GM21390 (cell line): ENCODE measurements at regions not wholly inside any gene's neighbourhood (a gene's known extent, or its start where the extent isn't known, plus 50 kb on each side); places are given as distances from the start of the nearest gene placed in this dataset.
"Not testable (repeated sequence)": the region's sequence is repeated elsewhere in the genome, so short reads cannot be mapped to it uniquely, and the experiment has no call there.

Experiments
- ATAC-seq: cut with Tn5 transposase; IDR thresholded peaks from one replicate; pipeline ENCODE4 v1.9.1; 2021; ENCODE audit not compliant: unreplicated experiment

GRCh38 chr6:14290041-14290771 is 172.6 kb downstream of the CD83 start:
- no peak for ATAC-seq

DNA sequence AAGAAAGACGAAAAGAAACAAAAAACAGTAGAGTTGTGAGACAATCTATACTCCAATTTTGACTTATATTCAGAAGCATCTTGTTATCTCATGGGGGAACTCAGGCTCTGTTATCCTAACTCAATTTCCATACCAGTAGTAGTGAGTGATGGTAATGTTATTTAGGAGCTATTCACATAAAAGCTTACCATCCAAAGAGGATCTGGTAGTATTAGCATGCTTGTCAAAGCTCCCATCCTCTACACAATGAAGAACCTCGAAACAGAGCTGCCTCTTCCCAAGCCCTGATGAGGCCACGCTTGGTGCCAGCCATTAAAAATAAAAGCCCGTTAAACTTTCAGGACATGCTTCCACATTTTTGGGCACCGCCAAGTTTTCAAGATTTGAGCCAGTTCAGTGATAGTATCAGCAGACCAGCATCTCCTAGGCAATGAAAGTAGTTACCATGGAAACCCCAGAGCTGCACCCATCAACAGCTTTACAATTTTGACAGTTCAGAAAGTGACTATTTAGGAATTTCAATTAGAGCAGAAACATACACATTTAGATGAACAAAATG is 173.3 kb downstream of the CD83 start:
- no peak for ATAC-seq

DNA sequence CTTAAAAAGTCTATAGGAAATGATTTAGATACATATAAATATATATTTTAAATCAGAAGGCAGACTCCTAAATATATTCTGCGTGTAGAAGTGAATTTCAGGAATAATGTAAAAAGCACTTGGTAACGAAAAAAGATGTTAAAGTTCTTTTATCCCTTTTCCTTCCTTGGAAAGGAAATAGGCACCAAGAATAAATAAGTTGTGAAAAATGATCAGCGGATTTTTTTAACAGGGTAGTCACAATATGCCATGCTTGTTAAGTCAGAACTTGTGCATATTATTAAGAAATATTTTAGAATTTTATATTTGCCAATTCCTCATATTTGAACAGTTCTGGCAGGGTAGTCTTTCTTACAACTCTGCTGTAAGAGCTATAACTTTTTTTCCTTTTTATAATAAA is 173.8 kb downstream of the CD83 start:
- no peak for ATAC-seq

- no peak for ATAC-seq
Measured at GRCh38 chr6:14292119-14292518, 174.5 kb downstream of the CD83 start.

DNA sequence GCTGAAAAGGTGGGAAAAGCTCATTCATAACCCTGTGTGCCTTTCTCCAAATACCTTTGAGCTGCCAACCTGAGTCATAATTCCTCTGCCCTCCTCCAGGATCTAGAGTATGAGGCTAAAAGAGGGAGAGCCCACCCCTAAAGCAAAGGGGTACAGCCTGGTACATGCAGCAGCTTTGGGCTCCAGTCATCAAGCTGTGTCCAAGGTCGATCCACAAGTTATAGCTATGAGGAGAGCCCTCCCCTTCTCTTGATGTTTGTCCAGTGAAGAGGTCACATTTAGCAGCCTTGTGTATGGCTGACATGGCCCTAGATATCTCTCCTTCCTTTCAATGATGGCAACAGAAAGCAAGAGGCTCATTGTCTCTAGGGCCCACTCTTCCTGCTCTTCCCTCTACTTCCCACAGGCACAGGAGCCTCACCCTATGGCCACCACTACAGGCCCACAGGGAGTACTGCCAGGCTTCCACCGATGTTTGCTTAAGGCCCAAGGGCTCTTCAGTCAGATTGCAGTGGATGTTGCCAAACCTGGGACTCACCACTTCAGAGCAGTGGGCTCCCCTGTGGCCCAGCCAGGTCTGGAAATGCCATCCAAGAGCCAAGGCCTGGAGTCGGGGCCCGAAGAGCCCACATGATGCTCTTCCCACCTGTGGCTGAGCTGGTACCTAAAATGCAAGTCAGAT is 176.8 kb downstream of the CD83 start:
- ATAC-seq = no peak

DNA sequence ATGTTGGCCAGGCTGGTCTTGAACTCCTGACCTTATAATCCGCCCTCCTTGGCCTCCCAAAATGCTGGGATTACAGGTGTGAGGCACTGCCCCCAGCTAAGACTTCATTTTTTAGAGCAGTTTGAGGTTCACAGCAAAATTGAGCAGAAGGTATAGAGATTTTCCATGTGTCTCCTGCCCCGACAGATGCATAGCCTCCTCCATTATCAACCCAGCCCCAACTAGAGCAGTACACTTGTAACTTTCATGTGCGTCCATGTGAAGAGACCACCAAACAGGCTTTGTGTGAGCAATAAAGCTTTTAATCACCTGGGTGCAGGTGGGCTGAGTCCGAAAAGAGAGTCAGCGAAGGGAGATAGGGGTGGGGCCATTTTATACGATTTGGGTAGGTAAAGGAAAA is 179.1 kb downstream of the CD83 start:
- ATAC-seq = not testable (repeated sequence)

DNA sequence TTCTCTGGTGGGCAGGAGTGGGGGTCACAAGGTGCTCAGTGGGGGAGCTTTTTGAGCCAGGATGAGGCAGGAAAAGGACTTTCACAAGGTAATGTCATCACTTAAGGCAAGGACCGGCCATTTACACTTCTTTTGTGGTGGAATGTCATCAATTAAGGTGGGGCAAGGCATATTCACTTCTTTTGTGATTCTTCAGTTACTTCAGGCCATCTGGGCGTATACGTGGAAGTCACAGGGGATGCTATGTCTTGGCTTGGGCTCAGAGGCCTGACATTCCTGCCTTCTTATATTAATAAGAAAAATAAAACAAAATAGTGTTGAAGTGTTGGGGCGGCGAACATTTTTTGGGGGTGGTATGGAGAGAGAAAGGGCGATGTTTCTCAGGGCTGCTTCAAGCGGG is 179.5 kb downstream of the CD83 start:
- not testable (repeated sequence) for ATAC-seq

DNA sequence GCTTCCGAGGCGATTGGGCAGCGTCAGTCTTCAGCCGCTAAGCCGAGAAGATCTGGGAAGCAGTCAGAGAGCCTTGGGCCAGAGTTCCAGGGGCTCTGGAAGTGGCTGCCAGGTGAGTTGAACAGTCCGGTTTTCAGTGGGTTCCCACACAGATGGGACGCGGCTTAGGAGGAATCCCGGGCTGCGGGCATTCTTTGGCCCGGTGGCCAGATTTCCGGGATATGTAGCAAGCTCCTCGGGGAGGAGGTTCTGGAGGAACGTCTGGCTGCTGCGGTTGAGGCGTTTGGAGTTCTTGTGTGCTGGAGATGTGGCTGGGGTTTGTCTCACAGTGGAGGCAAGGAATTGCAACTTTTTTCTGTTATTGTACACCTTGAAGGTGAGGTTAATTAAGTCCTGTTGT is 182.6 kb downstream of the CD83 start:
- not testable (repeated sequence) for ATAC-seq

DNA sequence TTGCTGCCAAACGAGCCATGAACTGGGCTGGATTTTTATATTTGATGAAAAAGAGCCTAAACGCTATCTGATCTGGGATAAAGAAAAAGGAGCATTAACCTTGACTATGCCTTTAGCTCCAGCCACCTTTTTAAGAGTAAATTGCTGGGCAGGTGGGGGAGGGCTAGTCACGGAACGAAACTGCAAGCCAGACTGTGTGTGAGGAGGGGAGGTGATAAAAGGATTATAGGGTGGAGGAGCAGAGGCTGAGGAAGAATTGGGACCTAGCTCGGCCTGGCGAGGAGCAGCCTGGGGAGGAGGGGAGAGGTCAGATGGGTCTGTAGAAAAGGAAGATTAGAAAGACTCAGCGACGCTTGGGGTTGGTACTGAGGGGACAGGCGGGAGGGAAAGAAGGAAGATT is 183.1 kb downstream of the CD83 start:
- not testable (repeated sequence) for ATAC-seq

GRCh38 chr6:14301477-14301876 is 183.9 kb downstream of the CD83 start:
- not testable (repeated sequence) for ATAC-seq

- no peak for ATAC-seq
Measured at GRCh38 chr6:14305131-14305530, 187.6 kb downstream of the CD83 start.

DNA sequence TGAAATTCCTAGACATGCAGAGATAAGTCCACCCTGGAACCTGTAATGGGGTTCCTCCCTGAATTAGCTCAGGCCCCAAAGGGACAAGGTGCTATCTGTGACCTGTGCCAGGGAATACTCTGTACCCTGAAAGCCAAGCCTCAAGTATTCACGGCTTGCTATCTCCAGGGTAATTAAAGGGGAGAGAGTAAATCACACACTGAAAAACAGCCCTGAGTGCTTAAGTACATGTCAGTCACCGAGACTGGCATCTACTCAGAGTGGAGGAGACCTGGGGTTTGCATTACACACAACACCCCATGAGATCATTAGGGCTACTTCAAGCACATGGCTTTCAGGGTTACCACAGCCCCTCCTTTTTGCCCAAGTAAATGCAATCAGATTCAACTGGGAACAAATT is 188.1 kb downstream of the CD83 start:
- no peak for ATAC-seq

DNA sequence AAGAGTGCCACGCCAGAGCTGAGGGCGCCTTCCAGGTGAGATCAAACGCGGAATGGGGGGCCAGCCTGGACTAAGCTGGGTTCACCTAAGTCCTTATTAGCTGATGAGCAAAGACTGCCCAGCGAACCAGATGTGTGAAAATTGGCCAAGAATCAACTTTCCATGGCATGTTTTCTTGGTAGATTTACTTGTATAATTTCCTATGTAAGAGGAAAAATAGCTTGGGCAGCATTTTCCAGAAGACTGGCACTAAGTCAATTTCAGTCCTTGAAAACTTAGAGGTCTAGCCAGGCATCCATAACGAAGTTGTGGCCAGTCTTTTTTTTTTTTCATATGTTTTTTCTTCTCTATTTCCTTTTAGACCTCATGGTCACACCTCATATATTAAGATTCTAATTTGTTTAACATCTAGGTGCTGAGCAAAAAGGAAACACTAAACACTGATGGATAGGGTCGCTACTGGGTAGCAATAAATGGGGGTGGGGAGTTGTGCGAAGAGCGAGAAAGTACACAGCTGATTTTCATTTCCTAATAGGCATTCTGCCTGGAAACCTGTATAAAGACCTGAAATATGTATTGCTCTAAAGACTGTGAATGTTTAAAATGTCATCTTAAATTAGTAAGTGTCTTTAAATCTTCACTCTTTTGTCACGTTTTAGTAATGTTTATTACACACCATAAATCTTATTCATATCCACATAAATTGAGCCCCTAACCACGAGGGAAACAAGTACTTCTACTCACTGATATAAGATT is 188.8 kb downstream of the CD83 start:
- ATAC-seq = no peak

- ATAC-seq = no peak
Measured at GRCh38 chr6:14309516-14309915, 191.9 kb downstream of the CD83 start.

DNA sequence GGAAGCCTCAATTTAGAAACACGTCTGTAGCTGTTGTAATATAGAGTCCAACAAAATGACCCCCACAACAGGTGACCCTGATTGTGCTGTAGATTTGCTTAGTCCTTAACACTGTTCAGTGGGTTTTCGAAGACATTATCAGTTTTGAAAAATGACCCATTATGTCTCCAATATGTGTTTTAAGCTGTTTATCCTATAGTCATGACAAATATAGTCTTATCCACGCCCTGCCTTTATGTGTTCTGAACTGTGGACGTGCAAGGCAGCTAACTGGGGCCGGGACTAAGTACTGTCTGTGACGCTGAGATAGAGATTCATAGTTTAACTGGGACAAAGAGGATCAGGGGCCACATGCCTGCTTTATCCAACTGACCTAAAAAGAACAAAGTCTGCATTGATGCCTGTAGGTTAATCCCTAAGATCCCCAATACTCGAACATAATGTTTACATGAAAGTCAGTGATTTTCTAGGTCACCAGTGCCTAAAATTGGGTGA is 192.4 kb downstream of the CD83 start:
- ATAC-seq = no peak

GRCh38 chr6:14310960-14311359 is 193.4 kb downstream of the CD83 start:
- ATAC-seq = no peak

- no peak for ATAC-seq
Measured at GRCh38 chr6:14312587-14312986, 195.0 kb downstream of the CD83 start.

- ATAC-seq = no peak
Measured at GRCh38 chr6:14313248-14313647, 195.7 kb downstream of the CD83 start.

DNA sequence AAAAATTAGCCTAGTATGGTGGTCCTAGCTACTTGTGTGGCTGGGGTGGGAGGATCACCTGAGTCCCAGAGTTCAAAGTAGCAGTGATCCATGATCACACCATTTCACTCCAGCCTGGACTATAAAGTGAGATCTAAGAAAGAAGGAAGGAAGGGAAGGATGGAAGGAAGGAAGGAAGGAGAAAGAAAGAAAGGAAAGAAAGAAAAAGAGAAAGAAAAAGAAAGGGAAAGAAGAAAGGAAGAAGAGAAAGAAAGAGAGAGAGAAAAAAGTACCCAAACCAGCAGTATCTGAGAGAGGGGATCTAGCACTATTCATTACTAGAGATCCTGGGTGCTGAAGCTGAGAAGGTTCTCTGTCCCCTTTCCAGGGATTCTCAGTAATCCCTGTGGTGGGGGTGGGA is 197.8 kb downstream of the CD83 start:
- no peak for ATAC-seq

DNA sequence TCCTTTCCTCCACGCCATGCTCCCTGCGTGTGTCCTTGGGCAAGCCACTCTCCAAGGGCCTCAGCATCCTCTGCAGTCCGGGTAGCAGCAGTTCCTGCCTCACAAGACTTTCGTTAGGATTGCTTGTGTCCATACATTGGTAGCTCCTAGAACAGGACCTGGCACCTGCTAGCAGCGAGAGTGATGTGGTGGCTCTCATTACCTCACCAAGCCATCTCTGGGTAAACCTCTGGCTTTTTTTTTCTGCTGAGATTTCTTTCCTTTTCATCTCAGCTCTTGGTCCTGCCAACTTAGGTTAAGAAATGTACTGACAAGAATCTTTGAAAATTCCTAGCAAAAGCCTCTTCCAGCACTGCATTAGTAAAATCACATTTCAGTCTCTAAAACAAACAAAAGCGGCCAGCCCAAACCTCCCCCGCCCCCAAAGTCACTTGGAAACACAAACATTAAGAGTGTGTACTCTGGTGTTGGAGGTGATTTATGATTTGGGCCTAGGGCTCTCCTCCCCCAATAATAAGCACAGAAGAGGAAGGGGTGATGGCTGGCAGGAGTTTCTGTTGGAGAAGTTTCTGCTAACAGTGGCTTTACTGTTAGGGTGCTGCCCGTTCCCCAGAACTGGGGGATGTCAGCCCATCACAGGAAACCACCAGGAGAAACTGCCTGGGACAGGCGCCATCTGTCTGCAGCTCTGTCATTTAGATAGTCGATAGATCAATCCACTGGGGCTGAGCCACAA is 199.2 kb downstream of the CD83 start:
- no peak for ATAC-seq
